Muscle of leg (tissue), 3 donors: ENCODE measurements at regions not wholly inside any gene's neighbourhood (a gene's known extent, or its start where the extent isn't known, plus 50 kb on each side); places are given as distances from the start of the nearest gene placed in this dataset.

Experiments used
- DNase-seq: peaks from one replicate; pipeline ENCODE4 v3.0.0; 2013
- H3K27ac ChIP-seq: one replicate; pipeline ENCODE4 v1.5.1; 2013; ENCODE audit warnings: mild to moderate bottlenecking, low read length, control low read depth
- H3K27me3 ChIP-seq: one replicate; pipeline ENCODE4 v1.6.1; 2013; ENCODE audit warnings: low read length; ENCODE audit not compliant: control insufficient read depth, insufficient read depth
- H3K36me3 ChIP-seq: one replicate; pipeline ENCODE4 v1.6.1; 2013; ENCODE audit warnings: low read length; ENCODE audit not compliant: control insufficient read depth, insufficient read depth
- H3K4me1 ChIP-seq: one replicate; pipeline ENCODE4 v1.6.1; 2013; ENCODE audit warnings: low read length; ENCODE audit not compliant: control insufficient read depth, insufficient read depth
- H3K4me3 ChIP-seq: one replicate; pipeline ENCODE4 v1.5.1; 2013; ENCODE audit warnings: low read length, control low read depth
- H3K9me3 ChIP-seq: replicated peaks from 2 replicates; pipeline ENCODE4 v1.6.1; 2013; ENCODE audit warnings: low read depth, low read length; ENCODE audit not compliant: control insufficient read depth
- WGBS: methylation state at CpG from one replicate; pipeline ENCODE4 v1.1.5; 2013; ENCODE audit warnings: missing lambda C conversion rate; ENCODE audit not compliant: insufficient coverage; 5-methylcytosine and 5-hydroxymethylcytosine counted together

DNA sequence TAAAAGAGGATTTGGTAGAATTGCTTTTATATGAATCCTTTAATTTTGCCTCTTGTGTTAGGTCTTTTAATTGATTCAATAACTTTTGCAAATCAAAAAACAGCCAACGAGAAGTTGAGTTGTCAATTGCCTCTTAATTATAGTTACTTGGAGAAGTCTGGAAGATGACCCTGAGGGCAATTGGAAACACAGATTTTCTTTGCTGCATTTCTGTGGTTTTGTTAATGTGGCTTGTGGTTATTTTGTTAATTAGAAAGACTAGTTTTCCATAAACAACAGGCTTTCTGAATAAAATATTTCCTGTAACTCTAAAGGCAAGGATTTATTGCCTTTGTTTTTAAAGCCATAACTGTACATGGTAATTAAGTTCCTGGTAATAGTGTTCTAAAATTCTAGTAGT is 513.0 kb downstream of the EPHA7 start:
- no CpG with 5 or more reads among the region's 1 CpG for WGBS
- no peak for DNase-seq
- no peaks in the 10 kb centered on the region for H3K27me3 ChIP-seq
- no peaks in the 10 kb centered on the region for H3K4me1 ChIP-seq
- H3K9me3 ChIP-seq: no peaks in the 10 kb centered on the region
- H3K4me3 ChIP-seq: no peak overlapping the region
- H3K36me3 ChIP-seq: no peaks in the 10 kb centered on the region
- H3K27ac ChIP-seq: no peak overlapping the region

DNA sequence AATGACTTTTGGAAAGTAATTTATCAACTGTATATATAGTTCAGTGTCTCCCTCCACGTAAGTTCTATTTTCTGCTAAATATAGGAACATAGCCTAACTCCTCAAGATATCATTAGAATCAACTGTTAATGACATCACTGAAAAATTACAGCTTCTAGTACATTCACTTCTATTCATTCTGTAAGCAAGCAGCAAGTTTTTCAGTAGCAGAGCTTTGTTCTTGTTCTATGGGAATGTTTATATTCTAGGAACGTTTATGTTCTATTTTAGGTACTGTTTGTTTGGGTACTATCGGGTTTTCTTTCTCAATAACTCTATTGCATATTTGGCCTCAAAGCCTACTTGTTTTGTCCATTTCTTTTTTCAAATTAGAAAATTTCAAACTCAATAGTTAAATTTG is 525.6 kb downstream of the EPHA7 start:
- Histone ChIP-seq H3K9me3 (peaks cover 15% of the 10 kb centered on the region), H3K4me1 (no peaks in the 10 kb centered on the region), H3K36me3 (no peaks in the 10 kb centered on the region), H3K27ac (no peak overlapping the region), H3K4me3 (no peak overlapping the region), H3K27me3 (no peaks in the 10 kb centered on the region)
- DNase-seq: no peak
- WGBS: no CpG with 5 or more reads among the region's 3 CpGs

DNA sequence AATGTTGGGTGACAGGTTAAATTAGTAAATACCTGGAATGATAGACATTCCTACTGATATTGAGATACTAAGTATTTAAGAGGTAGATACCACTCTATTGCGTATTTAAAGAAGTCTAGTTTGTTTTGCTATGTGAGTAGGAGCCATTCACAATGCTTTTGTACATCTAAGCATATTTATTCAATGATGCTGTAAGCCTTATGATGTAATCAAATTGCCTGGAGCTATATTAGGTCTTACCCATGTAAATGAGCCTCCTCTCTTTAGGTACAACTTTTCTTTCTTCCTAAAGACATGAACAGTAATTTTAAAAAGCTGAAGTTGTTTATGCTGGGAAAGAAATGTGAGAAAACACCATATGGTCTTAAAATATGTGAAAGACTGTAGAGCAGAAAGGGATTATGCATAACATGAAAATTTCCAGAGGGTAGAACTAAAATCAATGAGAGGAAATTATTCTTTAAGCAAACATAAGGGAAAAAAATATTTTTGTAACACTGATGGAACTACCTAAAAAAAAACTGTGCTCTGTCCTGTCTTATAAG is 526.7 kb downstream of the EPHA7 start:
- peaks cover 19% of the 10 kb centered on the region for H3K9me3 ChIP-seq
- no peaks in the 10 kb centered on the region for H3K36me3 ChIP-seq
- no peaks in the 10 kb centered on the region for H3K4me1 ChIP-seq
- H3K4me3 ChIP-seq: no peak overlapping the region
- no CpG with 5 or more reads among the region's 1 CpG for WGBS
- no peaks in the 10 kb centered on the region for H3K27me3 ChIP-seq
- no peak overlapping the region for H3K27ac ChIP-seq
- no peak for DNase-seq

DNA sequence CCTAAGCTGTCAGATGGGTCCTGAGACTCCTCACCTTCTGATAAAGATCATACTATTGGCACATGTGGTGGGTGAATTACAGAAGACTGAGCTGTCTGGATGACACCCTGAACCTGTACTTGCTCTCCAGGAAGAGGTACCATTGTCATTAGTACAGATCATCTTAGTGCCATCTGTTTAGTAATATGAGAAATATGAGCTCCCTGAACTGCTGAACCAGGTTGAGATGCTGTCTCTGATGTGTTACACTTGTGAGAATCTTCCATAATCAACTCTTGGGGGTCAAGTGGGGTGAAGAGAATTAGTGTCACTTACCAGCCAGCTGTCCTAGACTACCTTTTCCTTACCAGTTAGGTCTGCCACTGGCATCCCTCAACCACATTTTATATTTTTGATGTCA is 531.0 kb downstream of the EPHA7 start:
- Histone ChIP-seq H3K4me1 (no peaks in the 10 kb centered on the region), H3K36me3 (no peaks in the 10 kb centered on the region), H3K27ac (no peak overlapping the region), H3K9me3 (peaks cover 21% of the 10 kb centered on the region), H3K27me3 (no peaks in the 10 kb centered on the region), H3K4me3 (no peak overlapping the region)
- no peak for DNase-seq

DNA sequence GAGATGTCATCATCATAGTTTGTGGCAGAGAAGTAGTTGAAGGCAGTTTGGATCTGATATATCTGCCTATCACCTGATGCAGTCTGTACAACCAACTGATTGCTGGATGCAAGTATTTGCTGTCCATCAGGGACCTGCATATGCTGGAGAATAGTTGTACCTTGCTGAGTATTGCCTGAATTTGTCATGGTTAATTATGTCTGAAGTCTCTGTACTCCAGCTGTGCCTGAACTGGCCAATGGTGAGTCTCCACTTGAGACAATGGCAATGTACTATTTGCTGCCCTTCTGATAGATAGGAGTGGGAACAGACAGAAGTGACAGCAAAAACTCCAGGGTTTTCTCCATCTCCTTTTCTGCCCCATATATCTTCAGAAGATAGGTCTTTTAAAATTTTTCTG is 531.5 kb downstream of the EPHA7 start:
- no peaks in the 10 kb centered on the region for H3K4me1 ChIP-seq
- DNase-seq: no peak
- no peak overlapping the region for H3K4me3 ChIP-seq
- H3K27ac ChIP-seq: no peak overlapping the region
- no peaks in the 10 kb centered on the region for H3K27me3 ChIP-seq
- no peaks in the 10 kb centered on the region for H3K36me3 ChIP-seq
- peaks cover 21% of the 10 kb centered on the region for H3K9me3 ChIP-seq

DNA sequence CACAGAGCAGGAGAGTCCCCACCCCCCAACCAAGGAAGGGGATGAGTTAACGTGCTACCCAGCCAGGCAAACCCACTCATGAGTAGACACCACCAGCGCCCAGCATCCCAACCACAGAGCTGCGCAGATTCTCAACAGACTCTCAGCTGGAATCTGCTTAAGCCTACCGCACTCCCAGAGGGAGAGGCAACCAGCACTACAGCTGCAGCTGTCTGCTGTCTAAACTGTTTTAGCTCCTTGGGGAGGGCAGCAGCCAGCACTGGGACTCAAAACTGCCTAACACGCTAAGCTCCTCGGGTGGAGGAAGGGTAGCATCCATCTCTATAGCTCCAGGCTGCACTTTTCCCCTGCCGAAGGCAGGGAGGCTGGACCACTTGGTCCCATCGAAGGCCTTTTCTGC is 539.8 kb downstream of the EPHA7 start:
- Histone ChIP-seq H3K36me3 (no peaks in the 10 kb centered on the region), H3K9me3 (peaks cover 14% of the 10 kb centered on the region), H3K4me3 (no peak overlapping the region), H3K27me3 (no peaks in the 10 kb centered on the region), H3K27ac (no peak overlapping the region), H3K4me1 (no peaks in the 10 kb centered on the region)
- DNase-seq: no peak
- WGBS: 98% methylated on average over 5 of the region's 8 CpGs

DNA sequence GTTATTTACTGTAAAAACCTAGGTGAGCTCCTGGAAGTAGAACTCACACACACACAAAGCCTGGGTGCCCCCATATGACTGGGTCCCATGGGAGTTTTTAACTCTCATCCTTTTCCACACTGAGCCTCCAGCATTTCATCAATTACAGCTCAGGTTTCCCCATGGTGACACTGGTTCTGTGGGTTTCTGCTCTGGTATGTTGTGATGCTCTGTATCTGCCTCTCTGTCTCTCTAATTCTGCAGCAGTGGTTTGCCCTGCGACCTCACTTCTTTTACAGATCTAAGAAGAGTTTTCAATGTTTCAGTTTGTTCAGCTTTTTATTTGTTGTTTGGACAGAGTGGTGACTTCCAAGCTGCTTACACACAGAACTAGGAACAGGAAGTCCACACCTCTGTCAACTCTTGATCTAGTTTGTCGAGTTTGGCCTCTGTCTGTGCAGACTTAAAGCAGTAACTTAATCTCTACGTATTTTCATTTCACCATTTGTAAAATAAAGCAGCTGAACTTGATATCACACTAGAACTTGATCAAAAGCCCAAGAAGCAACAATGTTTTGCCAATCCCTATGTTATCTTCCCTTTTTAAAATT is 554.3 kb downstream of the EPHA7 start:
- Histone ChIP-seq H3K36me3 (no peaks in the 10 kb centered on the region), H3K27me3 (no peaks in the 10 kb centered on the region), H3K9me3 (no peaks in the 10 kb centered on the region), H3K4me1 (no peaks in the 10 kb centered on the region), H3K4me3 (no peak overlapping the region), H3K27ac (no peak overlapping the region)
- DNase-seq: no peak
- 40% methylated on average over 1 of the region's 3 CpGs for WGBS

DNA sequence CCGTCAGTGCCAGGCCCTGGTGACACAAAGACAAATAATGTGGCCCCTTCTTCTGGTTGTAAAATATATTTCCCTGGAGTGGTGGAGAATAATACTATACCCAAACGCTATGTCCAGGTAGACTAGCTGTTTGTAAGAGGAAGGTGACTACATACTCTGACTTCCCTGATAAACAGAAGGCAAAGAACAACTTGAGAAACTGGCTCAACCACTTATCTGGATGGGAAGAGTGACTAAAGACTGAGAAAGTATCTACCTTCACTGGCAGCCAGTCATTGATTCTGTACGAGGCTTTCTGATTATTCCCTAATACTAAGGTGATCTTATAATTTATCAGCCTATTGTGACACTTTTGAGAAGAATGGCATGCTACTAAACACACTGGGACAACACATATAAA is 569.7 kb downstream of the EPHA7 start:
- no CpG with 5 or more reads among the region's 3 CpGs for WGBS
- H3K4me1 ChIP-seq: no peaks in the 10 kb centered on the region
- no peak overlapping the region for H3K27ac ChIP-seq
- H3K27me3 ChIP-seq: no peaks in the 10 kb centered on the region
- H3K4me3 ChIP-seq: no peak overlapping the region
- no peak for DNase-seq
- no peaks in the 10 kb centered on the region for H3K36me3 ChIP-seq
- H3K9me3 ChIP-seq: no peaks in the 10 kb centered on the region

DNA sequence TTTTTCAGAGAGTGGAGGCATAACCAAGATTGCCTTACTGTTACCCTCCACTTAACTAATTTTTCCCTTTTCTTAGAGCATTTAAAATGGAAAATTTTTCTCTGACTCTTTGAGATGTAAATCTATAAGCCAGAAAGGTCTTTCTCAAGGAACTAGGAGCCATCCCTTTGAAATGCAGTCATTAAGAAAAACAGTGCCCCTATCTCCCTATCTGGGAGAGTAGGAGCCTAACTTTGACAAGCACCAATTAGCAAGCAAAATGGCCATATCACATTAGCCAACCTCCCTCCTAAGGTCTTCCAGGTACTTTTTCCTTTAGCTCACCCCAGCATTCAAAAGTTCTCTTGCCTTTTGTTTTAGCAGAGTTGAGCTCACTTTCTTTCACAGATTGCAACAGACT is 570.5 kb downstream of the EPHA7 start:
- DNase-seq: no peak
- Histone ChIP-seq H3K36me3 (no peaks in the 10 kb centered on the region), H3K4me3 (no peak overlapping the region), H3K4me1 (no peaks in the 10 kb centered on the region), H3K9me3 (no peaks in the 10 kb centered on the region), H3K27ac (no peak overlapping the region), H3K27me3 (no peaks in the 10 kb centered on the region)

DNA sequence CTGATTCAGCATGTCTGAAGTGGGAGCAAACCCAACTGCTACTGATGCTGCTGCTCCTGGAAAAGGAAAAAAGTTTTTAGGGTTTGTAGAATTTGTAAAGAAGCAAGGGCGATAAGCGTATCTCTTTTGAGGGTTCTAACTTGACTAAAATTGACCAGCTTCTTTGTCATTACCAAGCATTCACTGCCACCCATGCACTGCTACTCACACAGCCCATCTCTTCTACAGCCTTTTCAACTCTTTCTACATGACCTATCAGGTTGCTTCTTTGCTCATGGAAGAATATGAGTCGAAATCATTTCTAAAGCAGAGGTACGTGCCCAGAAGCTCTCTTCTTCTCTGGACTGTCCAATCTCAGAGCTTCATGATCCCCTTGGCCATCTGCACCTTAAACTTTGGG is 570.9 kb downstream of the EPHA7 start:
- Histone ChIP-seq H3K27me3 (no peaks in the 10 kb centered on the region), H3K9me3 (no peaks in the 10 kb centered on the region), H3K36me3 (no peaks in the 10 kb centered on the region), H3K4me3 (no peak overlapping the region), H3K4me1 (no peaks in the 10 kb centered on the region), H3K27ac (no peak overlapping the region)
- 94% methylated on average over 2 of the region's 4 CpGs for WGBS
- DNase-seq: no peak

DNA sequence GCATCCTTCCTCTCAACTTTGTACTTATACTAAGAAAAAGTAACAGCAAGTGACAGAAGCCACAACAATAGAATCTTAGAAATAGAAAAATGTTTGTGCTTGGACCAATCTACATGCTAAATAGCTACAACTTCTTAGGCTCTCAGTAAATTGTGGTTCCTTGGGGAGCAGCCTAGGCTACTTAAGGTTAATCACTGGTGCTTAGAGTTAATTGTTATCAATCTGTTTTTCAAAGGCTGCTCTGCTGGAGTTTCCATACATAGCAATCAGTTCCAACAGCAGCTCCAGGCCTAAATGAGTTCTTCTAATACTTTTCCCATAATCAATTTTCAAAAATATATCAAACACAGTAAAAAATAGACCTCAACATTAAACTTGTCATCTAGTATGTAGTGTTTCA is 571.4 kb downstream of the EPHA7 start:
- Histone ChIP-seq H3K9me3 (no peaks in the 10 kb centered on the region), H3K27me3 (no peaks in the 10 kb centered on the region), H3K4me1 (no peaks in the 10 kb centered on the region), H3K27ac (no peak overlapping the region), H3K4me3 (no peak overlapping the region), H3K36me3 (no peaks in the 10 kb centered on the region)
- no peak for DNase-seq
